Immature natural killer cell (primary cell): ENCODE measurements at regions not wholly inside any gene's neighbourhood (a gene's known extent, or its start where the extent isn't known, plus 50 kb on each side); places are given as distances from the start of the nearest gene placed in this dataset.

Experiments used
- DNase-seq, 3 donors: peaks; one replicate each; pipeline ENCODE4 v3.0.0; 2022; ENCODE audit warnings: mixed read lengths in 1 of 3
- H3K27ac Mint-ChIP-seq, 6 donors: one replicate each; pipeline ENCODE4 v1.8.0; 2020; ENCODE audit warnings: mixed read lengths in 6 of 6, mild to moderate bottlenecking in 5 of 6, inconsistent platforms in 4 of 6, moderate library complexity in 3 of 6
- H3K27me3 Mint-ChIP-seq, 3 donors: one replicate each; pipeline ENCODE4 v1.8.0; 2020 to 2021; ENCODE audit warnings: low read depth in 3 of 3, mild to moderate bottlenecking in 3 of 3, mixed read lengths in 3 of 3, moderate library complexity in 3 of 3, inconsistent platforms in 1 of 3
- H3K36me3 Mint-ChIP-seq, 3 donors: one replicate each; pipeline ENCODE4 v1.8.0; 2020; ENCODE audit warnings: mixed read lengths in 3 of 3, inconsistent platforms in 2 of 3, mild to moderate bottlenecking in 2 of 3
- H3K4me1 Mint-ChIP-seq, 2 donors: one replicate each; pipeline ENCODE4 v1.8.0; 2020; ENCODE audit warnings: inconsistent platforms in 2 of 2, mild to moderate bottlenecking in 2 of 2, mixed read lengths in 2 of 2, moderate library complexity in 1 of 2
- H3K4me3 Mint-ChIP-seq, 5 donors: one replicate each; pipeline ENCODE4 v1.8.0; 2020; ENCODE audit warnings: mild to moderate bottlenecking in 5 of 5, mixed read lengths in 5 of 5, inconsistent platforms in 3 of 5, moderate library complexity in 3 of 5
- H3K9me3 Mint-ChIP-seq, 6 donors: one replicate each; pipeline ENCODE4 v1.8.0; 2020; ENCODE audit warnings: mild to moderate bottlenecking in 6 of 6, mixed read lengths in 6 of 6, inconsistent platforms in 4 of 6, moderate library complexity in 3 of 6

DNA sequence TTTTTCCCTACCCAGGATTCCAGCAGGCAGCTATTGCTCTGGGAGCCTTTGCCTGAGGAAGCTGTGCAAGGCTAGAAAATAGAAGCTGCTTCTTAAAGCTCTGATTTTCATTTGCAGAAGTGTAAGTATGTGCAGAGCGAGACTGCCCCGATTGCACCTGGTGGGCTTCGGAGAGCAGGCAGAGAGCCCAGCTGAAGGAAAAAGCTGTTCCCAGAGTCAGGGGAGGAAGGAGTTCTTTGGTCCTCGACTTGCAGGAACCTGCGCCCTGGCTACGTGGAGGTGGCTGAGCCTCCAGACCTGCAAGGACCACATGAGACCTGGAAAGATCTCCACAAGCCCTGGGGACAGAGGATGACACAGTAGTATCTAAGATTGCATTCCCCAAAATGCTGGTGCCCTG is 235.0 kb upstream of the ARGLU1 start:
- H3K27me3 Mint-ChIP-seq = peaks cover 0 to 4% (median 2%) of the 10 kb centered on the region in 3 donors
- no peak overlapping the region for H3K27ac Mint-ChIP-seq
- H3K4me1 Mint-ChIP-seq = no peaks in the 10 kb centered on the region
- no peak overlapping the region for H3K4me3 Mint-ChIP-seq
- no peaks in the 10 kb centered on the region for H3K36me3 Mint-ChIP-seq
- peaks cover 0 to 7% (median 0%) of the 10 kb centered on the region in 6 donors for H3K9me3 Mint-ChIP-seq
- no peak for DNase-seq

DNA sequence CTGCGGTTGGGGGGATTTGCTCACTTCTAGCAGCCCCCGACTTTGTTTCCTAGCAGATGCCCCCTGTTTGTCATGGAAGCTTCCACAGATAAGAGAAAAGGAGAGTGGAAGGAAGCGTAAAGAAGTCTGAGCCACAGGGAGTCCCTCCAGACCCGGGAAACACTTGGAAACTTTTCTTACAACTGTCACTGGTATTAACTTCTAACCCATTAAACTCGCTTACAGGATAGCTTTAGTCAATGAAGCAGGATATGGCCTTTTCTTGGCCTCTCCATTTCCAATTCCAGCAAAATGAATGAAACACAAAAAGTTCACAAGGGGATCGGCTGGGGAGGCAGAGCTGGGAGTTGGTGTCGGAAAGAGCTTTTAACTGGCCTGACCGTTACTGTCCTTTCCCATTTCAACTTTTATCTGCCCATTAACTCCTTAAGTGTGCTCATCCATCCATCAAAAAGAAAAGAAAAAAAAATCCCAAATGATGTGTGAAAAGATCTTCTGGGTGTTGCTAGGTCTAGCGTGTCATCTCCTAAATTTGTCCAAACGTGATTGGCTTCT is 231.9 kb upstream of the ARGLU1 start:
- no peak for DNase-seq
- H3K4me3 Mint-ChIP-seq = no peak overlapping the region
- peaks cover 0 to 2% (median 2%) of the 10 kb centered on the region in 3 donors for H3K27me3 Mint-ChIP-seq
- no peaks in the 10 kb centered on the region for H3K36me3 Mint-ChIP-seq
- no peak overlapping the region for H3K27ac Mint-ChIP-seq
- H3K4me1 Mint-ChIP-seq = peaks cover 1 to 15% of the 10 kb centered on the region in 2 donors
- H3K9me3 Mint-ChIP-seq = peaks cover 0 to 11% (median 0%) of the 10 kb centered on the region in 6 donors

DNA sequence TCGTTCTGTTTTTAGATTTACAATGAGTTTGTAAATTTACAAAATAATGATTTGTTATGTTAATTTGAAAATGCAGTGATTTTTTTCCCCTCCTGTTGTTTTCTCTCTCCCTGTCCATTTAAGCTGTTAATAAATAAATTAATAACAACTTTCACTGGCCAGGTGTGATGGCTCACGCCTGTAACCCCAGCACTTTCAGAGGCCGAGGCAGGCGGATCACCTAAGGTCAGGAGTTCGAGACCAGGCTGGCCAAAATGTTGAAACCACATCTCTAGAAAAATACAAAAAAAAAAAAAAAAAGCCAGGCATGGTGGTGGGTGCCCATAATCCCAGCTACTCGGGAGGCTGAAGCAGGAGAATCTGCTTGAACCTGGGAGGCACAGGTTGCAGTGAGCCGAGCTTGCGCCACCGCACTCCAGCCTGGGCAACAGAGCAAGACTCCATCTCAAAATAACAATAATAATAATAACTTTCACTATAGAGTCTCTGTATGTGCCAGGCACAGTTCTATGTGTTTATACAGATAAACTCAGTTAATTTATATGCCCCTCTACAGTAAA is 229.2 kb upstream of the ARGLU1 start:
- DNase-seq = no peak
- H3K4me1 Mint-ChIP-seq = peaks cover 1 to 15% of the 10 kb centered on the region in 2 donors
- H3K27ac Mint-ChIP-seq = no peak overlapping the region
- no peak overlapping the region for H3K4me3 Mint-ChIP-seq
- no peaks in the 10 kb centered on the region for H3K36me3 Mint-ChIP-seq
- H3K27me3 Mint-ChIP-seq = peaks cover 0 to 2% (median 2%) of the 10 kb centered on the region in 3 donors
- peaks cover 0 to 11% (median 0%) of the 10 kb centered on the region in 6 donors for H3K9me3 Mint-ChIP-seq

DNA sequence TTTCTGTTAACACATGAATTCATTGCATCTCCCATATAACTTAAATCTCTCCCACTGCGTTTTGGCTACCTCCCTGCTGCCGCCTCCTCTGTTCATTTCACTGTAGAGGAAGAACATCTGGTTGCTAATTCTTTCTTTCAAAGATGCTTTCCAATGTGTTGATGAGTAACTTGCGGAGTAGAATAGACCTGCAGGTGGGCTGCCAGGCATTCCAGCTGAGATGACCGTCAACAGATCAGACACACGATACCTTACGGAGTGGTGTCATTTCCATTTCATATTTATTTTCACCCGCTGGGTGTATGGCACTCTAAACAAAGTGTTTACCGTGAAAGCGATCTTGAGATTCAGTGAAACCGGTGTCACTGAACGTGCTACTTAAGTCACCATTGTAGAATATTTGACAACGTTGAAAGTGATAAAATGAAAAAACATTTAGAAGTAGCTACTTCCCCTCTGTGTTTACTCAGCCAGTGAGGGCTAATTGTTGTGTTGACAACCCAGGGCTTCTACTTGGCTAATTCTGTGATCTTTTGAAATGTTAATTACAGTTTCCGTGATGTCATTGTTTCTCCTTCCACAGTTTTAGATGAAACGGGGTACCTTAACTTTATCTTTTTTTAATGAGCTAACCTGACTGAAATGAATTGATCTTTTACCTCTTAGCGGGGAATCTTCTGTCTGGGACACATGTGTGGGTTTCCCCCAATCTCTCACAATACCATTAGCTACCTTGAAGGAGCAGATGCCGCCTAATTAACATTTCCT is 228.5 kb upstream of the ARGLU1 start:
- peaks cover 0 to 2% (median 0%) of the 10 kb centered on the region in 3 donors for H3K27me3 Mint-ChIP-seq
- no peak for DNase-seq
- H3K4me3 Mint-ChIP-seq = peak overlapping the region; percentile 40 to 66 (median 65)
- H3K27ac Mint-ChIP-seq = no peak overlapping the region
- H3K4me1 Mint-ChIP-seq = peaks cover 1 to 15% of the 10 kb centered on the region in 2 donors
- H3K36me3 Mint-ChIP-seq = no peaks in the 10 kb centered on the region
- H3K9me3 Mint-ChIP-seq = peaks cover 0 to 11% (median 0%) of the 10 kb centered on the region in 6 donors

DNA sequence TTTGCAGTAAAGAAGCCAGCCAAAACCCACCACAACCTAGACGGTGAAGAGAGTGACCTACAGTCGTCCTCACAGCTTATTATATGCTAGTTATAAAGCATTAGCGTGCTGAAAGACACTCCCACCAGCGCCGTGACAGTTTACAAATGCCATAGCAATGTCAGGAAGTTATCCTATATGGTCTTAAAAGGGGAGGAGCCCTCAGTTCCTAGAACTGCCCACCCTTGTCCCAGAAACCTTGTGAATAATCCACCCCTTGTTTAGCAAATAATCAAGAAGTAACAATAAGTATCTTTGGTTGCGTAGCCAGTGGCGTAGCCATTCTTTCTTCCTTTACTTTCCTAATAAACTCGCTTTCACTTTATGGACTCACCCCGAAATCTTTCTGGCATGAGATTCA is 227.9 kb upstream of the ARGLU1 start:
- Mint-ChIP-seq H3K4me3 (peak overlapping the region; percentile 40 to 66 (median 65)), H3K27me3 (peaks cover 0 to 2% (median 0%) of the 10 kb centered on the region in 3 donors), H3K27ac (no peak overlapping the region), H3K9me3 (peaks cover 0 to 11% (median 0%) of the 10 kb centered on the region in 6 donors), H3K4me1 (peaks cover 1 to 15% of the 10 kb centered on the region in 2 donors), H3K36me3 (no peaks in the 10 kb centered on the region)
- DNase-seq = no peak

DNA sequence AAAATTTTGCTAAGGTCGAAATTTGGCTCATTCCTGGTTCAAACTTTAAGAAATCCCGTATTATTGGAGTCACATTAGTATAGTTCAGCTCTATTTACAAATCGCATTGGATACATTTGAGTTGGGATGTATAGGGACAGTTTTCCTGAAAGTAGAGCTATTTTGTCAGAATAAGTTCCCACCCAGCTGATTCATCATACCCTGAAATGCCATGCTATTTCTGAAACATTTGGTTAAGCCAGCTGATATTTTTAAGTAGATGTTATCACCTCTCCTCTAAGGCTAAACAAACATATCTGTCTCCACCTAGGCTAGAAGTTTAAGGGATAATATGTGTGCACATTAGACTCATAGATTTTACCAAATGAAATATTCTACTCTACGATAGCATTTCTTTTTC is 226.2 kb upstream of the ARGLU1 start:
- Mint-ChIP-seq H3K27ac (no peak overlapping the region), H3K27me3 (peaks cover 0 to 2% (median 0%) of the 10 kb centered on the region in 3 donors), H3K36me3 (no peaks in the 10 kb centered on the region), H3K4me1 (peaks cover 1 to 15% of the 10 kb centered on the region in 2 donors), H3K4me3 (no peak overlapping the region), H3K9me3 (peaks cover 0 to 4% (median 0%) of the 10 kb centered on the region in 6 donors)
- DNase-seq = no peak

DNA sequence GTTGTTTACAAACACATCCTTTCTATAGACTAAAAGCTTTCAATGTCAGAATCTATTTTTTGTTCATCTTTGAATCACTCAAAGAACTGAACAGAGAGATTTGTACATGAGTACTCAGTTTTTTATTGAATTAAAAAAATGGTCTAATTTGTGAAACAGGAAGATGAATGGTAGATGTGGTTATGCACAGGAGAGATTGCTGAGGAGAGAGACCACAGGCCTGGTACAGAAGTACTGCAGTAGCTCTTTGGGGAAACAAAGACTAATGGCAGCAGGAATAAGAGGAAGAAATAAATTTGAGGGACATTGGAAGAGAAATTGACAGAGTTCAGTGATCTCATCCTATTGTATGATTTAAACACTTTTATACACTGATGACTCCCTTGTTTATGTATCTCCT is 222.0 kb upstream of the ARGLU1 start:
- peaks cover 0 to 4% (median 1%) of the 10 kb centered on the region in 6 donors for H3K9me3 Mint-ChIP-seq
- H3K36me3 Mint-ChIP-seq = no peaks in the 10 kb centered on the region
- H3K4me1 Mint-ChIP-seq = no peaks in the 10 kb centered on the region
- H3K27me3 Mint-ChIP-seq = no peaks in the 10 kb centered on the region
- no peak overlapping the region for H3K27ac Mint-ChIP-seq
- no peak overlapping the region for H3K4me3 Mint-ChIP-seq
- no peak for DNase-seq

DNA sequence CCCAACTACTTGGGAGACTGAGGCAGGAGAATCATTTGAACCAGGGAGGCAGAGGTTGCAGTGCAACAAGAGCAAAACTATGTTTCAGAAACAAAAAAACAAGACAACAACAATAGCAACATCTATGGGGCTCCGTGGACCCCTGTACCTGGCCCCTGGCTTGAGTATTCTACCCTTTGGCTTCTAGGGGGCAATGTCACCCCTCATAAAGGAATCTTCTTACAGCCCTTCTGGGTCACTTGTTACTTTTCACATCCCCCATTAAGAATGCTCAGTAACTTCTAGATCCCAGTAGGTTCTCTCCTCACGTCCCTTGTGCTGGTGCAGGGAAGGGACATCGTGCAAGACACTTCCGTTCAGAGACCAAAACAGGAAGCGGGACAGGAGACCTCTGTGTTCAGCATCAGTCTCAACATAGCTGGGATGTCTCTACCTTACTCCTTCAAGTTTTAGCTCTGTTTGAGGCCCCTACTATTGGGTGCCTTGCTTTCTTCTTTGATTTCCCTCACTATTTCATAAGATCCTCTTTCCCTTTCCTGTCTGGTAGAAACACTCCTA is 218.1 kb upstream of the ARGLU1 start:
- Mint-ChIP-seq H3K27me3 (no peaks in the 10 kb centered on the region), H3K36me3 (no peaks in the 10 kb centered on the region), H3K4me3 (no peak overlapping the region), H3K27ac (no peak overlapping the region), H3K9me3 (peaks cover 0 to 4% (median 3%) of the 10 kb centered on the region in 6 donors), H3K4me1 (no peaks in the 10 kb centered on the region)
- no peak for DNase-seq

DNA sequence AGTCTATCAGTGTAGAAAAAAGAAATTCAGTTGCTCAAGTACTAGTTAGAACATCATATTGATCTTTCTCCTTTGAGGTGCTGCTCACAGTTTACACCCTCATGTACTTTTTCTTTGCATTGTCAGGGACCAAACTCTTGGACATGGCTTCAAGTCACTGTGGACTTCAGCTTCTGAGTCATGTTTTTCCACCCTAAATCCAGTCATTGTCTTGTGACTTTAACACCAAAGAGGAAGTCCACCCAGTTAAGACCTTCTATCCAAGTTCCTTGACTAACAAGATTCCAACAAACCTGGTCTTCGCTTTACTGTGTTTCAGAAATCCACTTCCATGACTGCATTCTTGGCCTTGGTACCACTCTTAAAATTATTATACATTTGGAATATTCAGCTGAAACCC is 206.7 kb upstream of the ARGLU1 start:
- no peak overlapping the region for H3K4me3 Mint-ChIP-seq
- H3K27ac Mint-ChIP-seq = no peak overlapping the region
- peaks cover 0 to 21% (median 8%) of the 10 kb centered on the region in 6 donors for H3K9me3 Mint-ChIP-seq
- peaks cover 0 to 2% (median 0%) of the 10 kb centered on the region in 3 donors for H3K27me3 Mint-ChIP-seq
- no peaks in the 10 kb centered on the region for H3K4me1 Mint-ChIP-seq
- DNase-seq = no peak
- no peaks in the 10 kb centered on the region for H3K36me3 Mint-ChIP-seq

DNA sequence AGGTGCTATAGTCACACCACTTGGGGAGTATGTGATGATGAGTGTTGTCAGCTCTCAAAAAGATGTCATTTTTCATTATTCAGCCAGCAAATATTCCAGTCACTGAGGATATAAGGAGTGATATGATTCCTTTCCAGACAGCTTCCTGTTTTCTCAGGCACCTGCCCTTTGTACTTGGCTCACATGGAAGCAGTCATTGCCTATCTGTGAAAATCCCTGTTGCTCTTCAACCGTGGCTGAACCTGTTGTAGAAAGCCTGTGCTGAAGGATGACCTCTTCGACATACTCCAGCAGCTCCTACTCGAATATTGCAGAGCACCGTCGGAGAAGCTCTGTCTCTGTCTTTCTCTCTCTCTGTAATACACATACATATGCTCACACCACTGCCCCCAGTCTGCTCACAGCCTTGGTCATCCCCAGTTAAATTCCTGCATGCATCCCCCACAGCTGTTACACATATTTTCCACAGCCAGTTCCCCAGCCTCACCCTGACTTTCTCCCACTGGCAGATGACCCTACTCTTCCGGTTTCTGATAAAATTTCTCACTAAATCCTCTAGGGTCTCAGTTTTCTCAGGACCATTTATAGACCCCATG is 204.2 kb upstream of the ARGLU1 start:
- no peak overlapping the region for H3K4me3 Mint-ChIP-seq
- H3K36me3 Mint-ChIP-seq = no peaks in the 10 kb centered on the region
- peaks cover 0 to 39% (median 12%) of the 10 kb centered on the region in 6 donors for H3K9me3 Mint-ChIP-seq
- no peak overlapping the region for H3K27ac Mint-ChIP-seq
- no peaks in the 10 kb centered on the region for H3K4me1 Mint-ChIP-seq
- peaks cover 0 to 3% (median 2%) of the 10 kb centered on the region in 3 donors for H3K27me3 Mint-ChIP-seq
- no peak for DNase-seq

DNA sequence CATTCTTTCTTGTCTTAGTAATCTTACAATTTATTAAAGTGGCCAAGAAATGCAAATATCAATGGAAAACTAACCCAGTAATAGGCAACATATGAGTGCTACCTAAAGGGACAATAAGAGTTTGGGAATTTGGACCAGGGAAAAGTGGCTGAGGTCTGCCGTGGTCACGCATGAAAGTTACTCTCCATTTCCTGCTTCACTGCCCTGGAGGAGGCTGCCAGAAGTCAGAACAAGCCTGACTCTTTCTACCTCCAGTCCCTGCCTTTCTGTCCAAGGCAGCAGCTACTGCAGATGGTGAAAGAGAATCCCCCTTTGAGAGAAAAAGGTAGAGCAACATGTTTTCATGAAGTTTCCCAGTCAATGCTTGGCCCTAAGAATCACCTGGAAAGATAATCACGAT is 201.1 kb upstream of the ARGLU1 start:
- no peak overlapping the region for H3K27ac Mint-ChIP-seq
- no peak overlapping the region for H3K4me3 Mint-ChIP-seq
- peaks cover 0 to 3% (median 3%) of the 10 kb centered on the region in 3 donors for H3K27me3 Mint-ChIP-seq
- H3K9me3 Mint-ChIP-seq = peaks cover 0 to 29% (median 6%) of the 10 kb centered on the region in 6 donors
- DNase-seq = no peak
- no peaks in the 10 kb centered on the region for H3K36me3 Mint-ChIP-seq
- H3K4me1 Mint-ChIP-seq = no peaks in the 10 kb centered on the region

DNA sequence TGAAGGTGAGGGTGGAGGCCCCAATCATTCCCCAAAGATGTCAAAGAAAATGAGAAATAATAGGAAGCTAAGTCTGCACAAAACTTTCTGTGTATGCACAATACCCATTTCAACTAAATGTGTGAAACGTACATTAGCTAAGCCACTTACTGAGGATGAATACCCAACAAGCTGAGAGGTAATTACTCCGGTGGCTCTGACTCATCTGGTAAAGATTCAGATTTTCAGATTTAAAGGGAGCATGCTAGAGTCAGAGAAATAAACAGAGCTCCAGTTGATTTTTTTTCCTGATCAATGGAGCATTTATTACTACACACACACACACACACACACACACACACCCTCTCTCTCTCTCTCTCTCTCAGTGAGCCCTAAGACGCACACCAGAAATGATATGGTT is 194.8 kb upstream of the ARGLU1 start:
- Mint-ChIP-seq H3K36me3 (no peaks in the 10 kb centered on the region), H3K27ac (no peak overlapping the region), H3K9me3 (peaks cover 0 to 6% (median 4%) of the 10 kb centered on the region in 6 donors)

DNA sequence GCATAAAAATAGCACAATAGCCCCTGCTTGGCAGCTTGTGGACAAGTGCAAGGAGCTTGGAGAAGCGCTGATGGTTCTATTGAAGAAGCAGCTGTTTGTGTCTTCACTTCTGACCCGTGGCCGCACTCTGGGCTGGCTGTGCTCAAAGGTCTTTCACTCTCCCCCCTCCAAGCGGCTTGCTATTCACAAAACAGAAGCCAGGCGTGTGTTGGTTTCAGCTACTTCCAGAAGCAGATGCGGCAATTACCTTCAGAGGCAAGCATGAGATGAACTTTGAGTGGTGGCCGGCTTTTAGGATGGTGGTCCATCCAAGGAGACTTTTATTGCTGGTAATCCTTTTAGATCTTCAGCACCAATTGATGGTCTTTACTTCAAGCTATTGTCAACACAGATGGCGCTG is 188.5 kb upstream of the ARGLU1 start:
- Mint-ChIP-seq H3K27ac (no peak overlapping the region), H3K27me3 (peaks cover 0 to 2% (median 0%) of the 10 kb centered on the region in 3 donors), H3K9me3 (peaks cover 0 to 6% (median 2%) of the 10 kb centered on the region in 6 donors), H3K4me1 (no peaks in the 10 kb centered on the region), H3K4me3 (no peak overlapping the region), H3K36me3 (peaks cover 0 to 4% (median 0%) of the 10 kb centered on the region in 3 donors)
- DNase-seq = no peak

More for the DNA sequence above, 194.8 kb upstream of the ARGLU1 start:
- Mint-ChIP-seq H3K4me3 (no peak overlapping the region), H3K4me1 (no peaks in the 10 kb centered on the region), H3K27me3 (peaks cover 0 to 3% (median 0%) of the 10 kb centered on the region in 3 donors)
- DNase-seq = no peak
